HepG2 (cell line): ENCODE measurements at regions not wholly inside any gene's neighbourhood (a gene's known extent, or its start where the extent isn't known, plus 50 kb on each side); places are given as distances from the start of the nearest gene placed in this dataset.

Experiments
- CC2D1A ChIP-seq: sonication (generic); formaldehyde crosslinking; IDR thresholded peaks from 2 replicates; pipeline ENCODE4 v1.8.1; 2023; ENCODE audit warnings: mild to moderate bottlenecking, missing genetic modification reagents
- CHCHD3 ChIP-seq: sonication (generic); formaldehyde crosslinking; IDR thresholded peaks from 2 replicates; pipeline ENCODE4 v1.8.0; 2022; ENCODE audit warnings: mild to moderate bottlenecking, missing genetic modification reagents, moderate library complexity
- MAFK ChIP-seq, 2 experiments: IDR thresholded peaks in 1 of 2; conservative IDR thresholded peaks in 1 of 2; 2 replicates each; pipeline ENCODE4 v1.6.1; 2011; ENCODE audit warnings: improper control_type of control experiment in 2 of 2, low read length in 2 of 2
- MEIS2 ChIP-seq: sonication (generic); formaldehyde crosslinking; IDR thresholded peaks from 2 replicates; pipeline ENCODE4 v1.9.0; 2021; ENCODE audit warnings: mild to moderate bottlenecking, missing genetic modification reagents
- SAFB2 ChIP-seq: sonication (generic); formaldehyde crosslinking; IDR thresholded peaks from 2 replicates; pipeline ENCODE4 v1.5.1; 2020; ENCODE audit warnings: missing genetic modification reagents, low read depth, mild to moderate bottlenecking, borderline replicate concordance
- SP5 ChIP-seq: IDR thresholded peaks from 2 replicates; pipeline ENCODE4 v1.6.1; 2016; ENCODE audit warnings: low read depth, borderline replicate concordance
- TAF15 ChIP-seq: fragments of 200-400 bp; formaldehyde crosslinking; IDR thresholded peaks from one replicate; pipeline ENCODE4 v1.6.1; 2018; ENCODE audit warnings: mild to moderate bottlenecking, low read depth, low read length; ENCODE audit not compliant: poor library complexity, severe bottlenecking
- TRIM24 ChIP-seq: sonication (generic); formaldehyde crosslinking; IDR thresholded peaks from 2 replicates; pipeline ENCODE4 v1.8.0; 2022; ENCODE audit warnings: mild to moderate bottlenecking, missing genetic modification reagents
- YEATS4 ChIP-seq: sonication (generic); formaldehyde crosslinking; IDR thresholded peaks from 2 replicates; pipeline ENCODE4 v1.4.0; 2020; ENCODE audit warnings: missing genetic modification reagents, borderline replicate concordance
- ZMYM3 ChIP-seq: sonication (generic); formaldehyde crosslinking; IDR thresholded peaks from 2 replicates; pipeline ENCODE4 v1.5.1; 2020; ENCODE audit warnings: mild to moderate bottlenecking, missing genetic modification reagents
- ZNF256 ChIP-seq: sonication (generic); formaldehyde crosslinking; conservative IDR thresholded peaks from 2 replicates; pipeline ENCODE4 v1.4.0; 2020; ENCODE audit warnings: missing genetic modification reagents
- ZNF446 ChIP-seq: sonication (generic); formaldehyde crosslinking; IDR thresholded peaks from 2 replicates; pipeline ENCODE4 v1.5.0; 2020; ENCODE audit warnings: mild to moderate bottlenecking, missing genetic modification reagents
- ZNF496 ChIP-seq: sonication (generic); formaldehyde crosslinking; IDR thresholded peaks from 2 replicates; pipeline ENCODE4 v1.8.1; 2023; ENCODE audit warnings: mild to moderate bottlenecking, moderate library complexity, missing genetic modification reagents; ENCODE audit not compliant: insufficient replicate concordance
- ZNF558 ChIP-seq: sonication (generic); formaldehyde crosslinking; IDR thresholded peaks from 2 replicates; pipeline ENCODE4 v1.9.0; 2022; ENCODE audit warnings: mild to moderate bottlenecking, missing genetic modification reagents, borderline replicate concordance
- ZNF720 ChIP-seq: sonication (generic); formaldehyde crosslinking; IDR thresholded peaks from 2 replicates; pipeline ENCODE4 v1.4.0; 2020; ENCODE audit warnings: missing genetic modification reagents
- ZNF792 ChIP-seq: IDR thresholded peaks from 2 replicates; pipeline ENCODE4 v1.6.1; 2016
- ZNF879 ChIP-seq: sonication (generic); formaldehyde crosslinking; IDR thresholded peaks from 2 replicates; pipeline ENCODE4 v1.8.1; 2023; ENCODE audit warnings: missing genetic modification reagents
- TF ChIP-seq, protein P1 (sequence below): sonication (generic); formaldehyde crosslinking; IDR thresholded peaks from 2 replicates; pipeline ENCODE4 v1.4.0; 2020; ENCODE audit warnings: missing genetic modification reagents, mild to moderate bottlenecking, borderline replicate concordance
- TF ChIP-seq, protein P2 (sequence below): sonication (generic); formaldehyde crosslinking; IDR thresholded peaks from 2 replicates; pipeline ENCODE4 v1.8.1; 2023; ENCODE audit warnings: mild to moderate bottlenecking, missing genetic modification reagents
- TF ChIP-seq, protein P3 (sequence below): IDR thresholded peaks from 2 replicates; pipeline ENCODE4 v1.6.1; 2012; ENCODE audit warnings: inconsistent platforms
- TF ChIP-seq, protein P4 (sequence below): fragments of 450-650 bp; IDR thresholded peaks from 2 replicates; pipeline ENCODE4 v1.6.1; 2017; ENCODE audit warnings: mild to moderate bottlenecking
- TF ChIP-seq, protein P5 (sequence below): IDR thresholded peaks from 2 replicates; pipeline ENCODE4 v1.6.1; 2018; ENCODE audit warnings: missing genetic modification reagents, mild to moderate bottlenecking, missing compliant biosample characterization

DNA sequence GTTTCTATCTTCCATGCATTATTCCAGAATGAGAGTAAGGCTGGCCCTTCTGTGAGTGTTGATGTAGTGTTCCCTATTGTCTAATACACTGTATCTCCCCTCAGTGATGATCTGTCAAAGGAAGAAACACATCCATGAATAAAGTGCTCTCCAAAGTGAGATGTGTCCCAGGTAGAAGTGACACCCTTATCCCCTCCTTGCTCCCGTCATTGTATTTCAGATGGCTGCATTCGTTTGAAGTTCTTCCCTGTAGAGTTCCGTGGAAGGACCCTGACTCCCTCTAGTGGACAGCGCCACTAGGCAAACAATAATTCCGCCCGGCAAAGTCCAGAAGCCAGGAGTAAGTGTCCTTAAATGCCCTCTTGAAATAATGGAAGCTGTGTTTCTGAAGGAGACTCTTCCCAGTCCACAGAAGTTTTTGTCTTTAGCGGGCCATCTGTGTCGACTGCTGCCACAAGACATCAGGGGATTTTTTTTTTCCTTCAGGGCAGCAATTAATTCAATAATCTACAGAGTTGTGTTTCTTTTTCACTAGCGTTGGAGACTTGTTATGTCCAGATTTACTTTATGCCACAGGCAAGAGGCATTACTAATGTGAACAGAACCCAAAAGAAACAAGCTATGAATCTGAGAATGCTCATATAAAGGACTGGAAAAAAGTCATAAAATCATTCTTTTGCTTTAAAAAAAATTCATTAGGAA lies 64.6 kb downstream of the THNSL1 start (continued):
- TF ChIP-seq, protein P1, sequence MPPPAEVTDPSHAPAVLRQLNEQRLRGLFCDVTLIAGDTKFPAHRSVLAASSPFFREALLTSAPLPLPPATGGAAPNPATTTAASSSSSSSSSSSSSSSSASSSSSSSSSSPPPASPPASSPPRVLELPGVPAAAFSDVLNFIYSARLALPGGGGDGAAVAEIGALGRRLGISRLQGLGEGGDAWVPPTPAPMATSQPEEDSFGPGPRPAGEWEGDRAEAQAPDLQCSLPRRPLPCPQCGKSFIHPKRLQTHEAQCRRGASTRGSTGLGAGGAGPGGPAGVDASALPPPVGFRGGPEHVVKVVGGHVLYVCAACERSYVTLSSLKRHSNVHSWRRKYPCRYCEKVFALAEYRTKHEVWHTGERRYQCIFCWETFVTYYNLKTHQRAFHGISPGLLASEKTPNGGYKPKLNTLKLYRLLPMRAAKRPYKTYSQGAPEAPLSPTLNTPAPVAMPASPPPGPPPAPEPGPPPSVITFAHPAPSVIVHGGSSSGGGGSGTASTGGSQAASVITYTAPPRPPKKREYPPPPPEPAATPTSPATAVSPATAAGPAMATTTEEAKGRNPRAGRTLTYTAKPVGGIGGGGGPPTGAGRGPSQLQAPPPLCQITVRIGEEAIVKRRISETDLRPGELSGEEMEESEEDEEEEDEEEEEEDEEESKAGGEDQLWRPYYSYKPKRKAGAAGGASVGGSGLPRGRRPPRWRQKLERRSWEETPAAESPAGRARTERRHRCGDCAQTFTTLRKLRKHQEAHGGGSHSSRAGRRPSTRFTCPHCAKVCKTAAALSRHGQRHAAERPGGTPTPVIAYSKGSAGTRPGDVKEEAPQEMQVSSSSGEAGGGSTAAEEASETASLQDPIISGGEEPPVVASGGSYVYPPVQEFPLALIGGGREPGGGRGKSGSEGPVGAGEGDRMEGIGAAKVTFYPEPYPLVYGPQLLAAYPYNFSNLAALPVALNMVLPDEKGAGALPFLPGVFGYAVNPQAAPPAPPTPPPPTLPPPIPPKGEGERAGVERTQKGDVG (CRISPR knock-in tag), result no peak
- TF ChIP-seq, protein P2, sequence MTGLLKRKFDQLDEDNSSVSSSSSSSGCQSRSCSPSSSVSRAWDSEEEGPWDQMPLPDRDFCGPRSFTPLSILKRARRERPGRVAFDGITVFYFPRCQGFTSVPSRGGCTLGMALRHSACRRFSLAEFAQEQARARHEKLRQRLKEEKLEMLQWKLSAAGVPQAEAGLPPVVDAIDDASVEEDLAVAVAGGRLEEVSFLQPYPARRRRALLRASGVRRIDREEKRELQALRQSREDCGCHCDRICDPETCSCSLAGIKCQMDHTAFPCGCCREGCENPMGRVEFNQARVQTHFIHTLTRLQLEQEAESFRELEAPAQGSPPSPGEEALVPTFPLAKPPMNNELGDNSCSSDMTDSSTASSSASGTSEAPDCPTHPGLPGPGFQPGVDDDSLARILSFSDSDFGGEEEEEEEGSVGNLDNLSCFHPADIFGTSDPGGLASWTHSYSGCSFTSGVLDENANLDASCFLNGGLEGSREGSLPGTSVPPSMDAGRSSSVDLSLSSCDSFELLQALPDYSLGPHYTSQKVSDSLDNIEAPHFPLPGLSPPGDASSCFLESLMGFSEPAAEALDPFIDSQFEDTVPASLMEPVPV (CRISPR knock-in tag), result no peak
- TF ChIP-seq TRIM24 (no peak), ZNF879 (CRISPR knock-in tag) (no peak), SP5 (no peak), YEATS4 (no peak), ZNF558 (no peak), ZNF792 (CRISPR knock-in tag) (no peak), CHCHD3 (CRISPR knock-in tag) (no peak), CC2D1A (CRISPR knock-in tag) (no peak), ZMYM3 (peak; percentile 46; the same call in 1 of the 2 replicates), ZNF256 (CRISPR knock-in tag) (no peak), SAFB2 (CRISPR knock-in tag) (no peak), ZNF496 (CRISPR knock-in tag) (no peak), ZNF720 (CRISPR knock-in tag) (no peak), ZNF446 (CRISPR knock-in tag) (no peak), MEIS2 (CRISPR knock-in tag) (no peak), MAFK (conservative IDR thresholded peaks at IDR 0.05 in 1 of 2, IDR thresholded peaks at IDR 0.05 in 1 of 2; ENCODE audit: low read length in 2 of 2) (no peak), TAF15 (no peak)
- TF ChIP-seq, protein P3, sequence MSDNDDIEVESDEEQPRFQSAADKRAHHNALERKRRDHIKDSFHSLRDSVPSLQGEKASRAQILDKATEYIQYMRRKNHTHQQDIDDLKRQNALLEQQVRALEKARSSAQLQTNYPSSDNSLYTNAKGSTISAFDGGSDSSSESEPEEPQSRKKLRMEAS, result no peak
- TF ChIP-seq, protein P4, sequence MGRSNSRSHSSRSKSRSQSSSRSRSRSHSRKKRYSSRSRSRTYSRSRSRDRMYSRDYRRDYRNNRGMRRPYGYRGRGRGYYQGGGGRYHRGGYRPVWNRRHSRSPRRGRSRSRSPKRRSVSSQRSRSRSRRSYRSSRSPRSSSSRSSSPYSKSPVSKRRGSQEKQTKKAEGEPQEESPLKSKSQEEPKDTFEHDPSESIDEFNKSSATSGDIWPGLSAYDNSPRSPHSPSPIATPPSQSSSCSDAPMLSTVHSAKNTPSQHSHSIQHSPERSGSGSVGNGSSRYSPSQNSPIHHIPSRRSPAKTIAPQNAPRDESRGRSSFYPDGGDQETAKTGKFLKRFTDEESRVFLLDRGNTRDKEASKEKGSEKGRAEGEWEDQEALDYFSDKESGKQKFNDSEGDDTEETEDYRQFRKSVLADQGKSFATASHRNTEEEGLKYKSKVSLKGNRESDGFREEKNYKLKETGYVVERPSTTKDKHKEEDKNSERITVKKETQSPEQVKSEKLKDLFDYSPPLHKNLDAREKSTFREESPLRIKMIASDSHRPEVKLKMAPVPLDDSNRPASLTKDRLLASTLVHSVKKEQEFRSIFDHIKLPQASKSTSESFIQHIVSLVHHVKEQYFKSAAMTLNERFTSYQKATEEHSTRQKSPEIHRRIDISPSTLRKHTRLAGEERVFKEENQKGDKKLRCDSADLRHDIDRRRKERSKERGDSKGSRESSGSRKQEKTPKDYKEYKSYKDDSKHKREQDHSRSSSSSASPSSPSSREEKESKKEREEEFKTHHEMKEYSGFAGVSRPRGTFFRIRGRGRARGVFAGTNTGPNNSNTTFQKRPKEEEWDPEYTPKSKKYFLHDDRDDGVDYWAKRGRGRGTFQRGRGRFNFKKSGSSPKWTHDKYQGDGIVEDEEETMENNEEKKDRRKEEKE, result no peak
- TF ChIP-seq, protein P5, sequence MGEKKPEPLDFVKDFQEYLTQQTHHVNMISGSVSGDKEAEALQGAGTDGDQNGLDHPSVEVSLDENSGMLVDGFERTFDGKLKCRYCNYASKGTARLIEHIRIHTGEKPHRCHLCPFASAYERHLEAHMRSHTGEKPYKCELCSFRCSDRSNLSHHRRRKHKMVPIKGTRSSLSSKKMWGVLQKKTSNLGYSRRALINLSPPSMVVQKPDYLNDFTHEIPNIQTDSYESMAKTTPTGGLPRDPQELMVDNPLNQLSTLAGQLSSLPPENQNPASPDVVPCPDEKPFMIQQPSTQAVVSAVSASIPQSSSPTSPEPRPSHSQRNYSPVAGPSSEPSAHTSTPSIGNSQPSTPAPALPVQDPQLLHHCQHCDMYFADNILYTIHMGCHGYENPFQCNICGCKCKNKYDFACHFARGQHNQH, result peak; percentile 27; the same call in 1 of the 2 replicates
